Fibroblast of the conjunctiva (primary cell): ENCODE measurements at regions not wholly inside any gene's neighbourhood (a gene's known extent, or its start where the extent isn't known, plus 50 kb on each side); places are given as distances from the start of the nearest gene placed in this dataset.
"Not testable (repeated sequence)": the region's sequence is repeated elsewhere in the genome, so short reads cannot be mapped to it uniquely, and the experiment has no call there.

Source experiments
- DNase-seq: peaks from one replicate; pipeline ENCODE4 v3.0.0-alpha.2; 2010; ENCODE audit warnings: low read depth

- no peak for DNase-seq
Observed at GRCh38 chr19:13712767-13713201, 51.5 kb upstream of the MRI1 start.

DNA sequence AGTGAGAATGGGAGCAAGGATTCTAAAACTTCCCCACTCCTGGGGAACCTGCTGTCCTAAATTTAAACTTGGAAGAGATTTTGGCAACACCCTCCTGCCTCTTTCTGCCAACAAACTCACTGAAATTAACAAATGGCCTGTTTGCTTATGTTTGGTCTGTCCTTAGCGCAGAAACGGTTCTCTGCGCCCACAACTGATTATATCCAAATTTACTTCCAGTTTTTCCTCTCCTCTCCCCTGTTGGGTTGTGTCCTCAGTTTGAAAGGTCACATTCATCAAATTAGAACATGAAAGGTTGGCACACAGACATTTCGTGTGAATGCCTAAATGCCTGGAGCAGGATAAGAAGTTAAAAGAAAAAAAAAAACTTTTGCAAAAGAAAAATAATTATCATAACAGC is 56.4 kb upstream of the MRI1 start:
- no peak for DNase-seq

GRCh38 chr19:13705928-13706447 is 58.3 kb upstream of the MRI1 start:
- no peak for DNase-seq

DNA sequence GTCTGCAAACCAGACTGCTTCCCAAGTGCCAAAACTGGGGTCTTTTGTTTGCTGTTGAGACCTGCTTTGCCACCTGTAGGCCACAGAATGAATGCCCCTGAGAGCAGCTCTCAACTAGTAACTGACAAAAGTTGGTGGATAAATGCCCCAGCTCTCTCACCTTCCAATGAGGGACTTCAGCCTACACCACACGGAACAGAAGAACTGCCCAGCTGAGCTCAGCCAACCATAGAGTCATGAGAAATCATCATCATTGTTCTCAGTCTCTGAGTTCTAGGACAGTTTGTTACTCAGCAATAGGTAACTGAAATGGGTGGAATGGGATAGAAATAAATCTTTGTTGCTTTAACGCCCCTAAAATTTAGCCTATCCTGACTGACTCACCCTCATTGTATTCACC is 59.1 kb upstream of the MRI1 start:
- DNase-seq: no peak

- no peak for DNase-seq
Observed at GRCh38 chr19:13701624-13702023, 62.7 kb upstream of the MRI1 start.

GRCh38 chr19:13700621-13701020 is 63.7 kb upstream of the MRI1 start:
- no peak for DNase-seq

GRCh38 chr19:13699786-13700185 is 64.5 kb upstream of the MRI1 start:
- DNase-seq: no peak

DNA sequence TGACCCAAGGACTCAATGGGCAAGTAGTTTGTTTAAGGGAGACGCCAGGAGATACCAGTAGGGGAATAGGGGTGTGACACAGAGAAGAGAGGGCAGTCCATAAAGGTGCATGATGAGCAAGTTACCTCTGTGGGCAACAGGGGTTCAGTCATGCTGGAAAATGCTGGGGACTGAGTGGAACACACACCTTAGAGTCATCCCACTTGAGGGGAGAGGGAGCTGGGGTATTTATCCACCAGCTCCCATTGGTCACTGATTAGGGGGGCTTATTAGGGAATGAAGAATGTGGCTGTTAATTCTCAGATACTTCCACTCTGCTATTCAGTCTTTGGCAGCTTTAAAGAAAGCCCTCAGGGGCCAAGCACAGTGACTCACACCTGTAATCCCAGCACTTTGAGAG is 67.5 kb upstream of the MRI1 start:
- DNase-seq: no peak

- no peak for DNase-seq
Observed at GRCh38 chr19:13693889-13694288, 70.4 kb upstream of the MRI1 start.

DNA sequence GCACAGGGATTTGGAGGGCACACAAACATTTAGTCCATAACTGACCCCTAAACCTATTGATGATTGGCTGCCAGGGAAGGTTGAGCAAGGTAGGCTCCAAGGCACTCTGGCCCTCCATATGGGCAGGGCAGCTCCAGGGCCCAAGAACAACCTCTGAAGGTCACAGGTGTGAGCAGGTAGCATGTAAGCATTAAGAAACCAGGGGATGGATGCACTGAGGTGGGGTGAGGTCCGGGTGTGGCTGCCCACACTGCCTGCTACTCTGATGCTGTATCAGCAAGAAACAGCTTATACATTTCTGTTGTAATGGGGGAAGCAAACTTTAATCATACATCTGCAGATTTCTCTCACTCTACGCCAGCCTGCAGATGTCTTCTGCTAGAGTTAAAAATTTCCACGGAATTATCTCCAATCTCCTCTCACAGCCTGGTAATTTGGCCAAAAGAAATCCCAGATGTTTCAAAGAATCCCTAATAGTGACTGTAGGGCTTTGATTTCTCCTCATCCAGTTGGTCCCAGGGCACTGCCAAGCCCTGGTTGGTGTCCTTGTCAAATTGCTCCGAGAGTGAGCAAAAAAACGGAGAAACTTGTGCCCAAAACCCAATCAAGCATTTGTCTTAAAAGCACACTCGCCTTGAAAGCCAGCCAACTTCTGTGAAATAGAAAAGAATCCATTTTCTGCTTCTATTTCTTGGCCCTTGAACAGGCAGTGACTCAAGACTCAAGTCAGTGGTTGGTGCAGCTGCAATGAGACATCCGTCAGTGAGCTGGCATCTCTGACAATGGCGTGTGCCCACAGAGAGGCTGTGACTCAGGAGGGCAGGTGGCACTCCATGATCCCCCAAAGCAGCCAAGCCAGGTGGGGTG is 72.5 kb upstream of the MRI1 start:
- no peak for DNase-seq

DNA sequence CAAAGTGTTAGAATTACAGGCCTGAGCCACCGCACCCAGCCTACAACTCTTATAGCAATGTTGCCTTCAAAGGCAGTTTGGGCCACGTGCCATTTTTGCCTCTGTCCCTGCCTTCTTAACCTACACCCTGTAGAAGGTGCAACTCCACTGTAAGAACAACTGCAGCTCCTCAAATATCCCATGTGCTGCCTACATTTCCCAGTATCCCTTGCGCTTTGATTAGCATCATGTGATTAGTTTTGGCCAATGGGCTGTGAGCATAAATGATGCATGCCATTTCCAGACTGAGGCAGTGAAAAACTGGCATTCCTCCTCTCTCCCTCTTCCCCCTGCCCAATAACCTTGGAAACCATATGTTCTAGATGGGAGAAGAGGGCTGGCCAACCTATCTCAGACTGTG is 75.2 kb upstream of the MRI1 start:
- no peak for DNase-seq

- DNase-seq: no peak
Observed at GRCh38 chr19:13684021-13684420, 80.3 kb upstream of the MRI1 start.

DNA sequence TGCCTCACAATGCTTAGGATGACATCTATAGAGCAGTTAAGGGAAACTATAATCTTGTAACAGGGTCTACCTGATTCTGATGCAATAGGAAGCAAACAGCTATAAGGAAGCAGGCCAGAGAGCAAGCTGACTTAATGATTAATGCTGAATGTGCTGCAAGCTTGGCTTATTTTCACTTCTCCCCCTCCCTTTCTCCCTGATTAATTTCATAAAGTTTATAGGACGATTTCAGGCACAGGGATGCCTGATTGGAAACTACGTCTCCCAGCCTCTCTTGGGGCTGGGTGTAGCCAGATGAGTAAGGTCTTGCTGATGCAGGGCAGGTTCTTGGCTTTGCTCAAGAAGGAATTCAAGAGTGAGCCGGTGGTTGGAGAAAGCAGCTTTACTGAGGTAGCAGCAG is 82.8 kb upstream of the MRI1 start:
- peak; percentile 76 for DNase-seq

- DNase-seq: not testable (repeated sequence)
Observed at GRCh38 chr19:13680708-13681360, 83.5 kb upstream of the MRI1 start.

- not testable (repeated sequence) for DNase-seq
Observed at GRCh38 chr19:13676967-13677366, 87.4 kb upstream of the MRI1 start.

DNA sequence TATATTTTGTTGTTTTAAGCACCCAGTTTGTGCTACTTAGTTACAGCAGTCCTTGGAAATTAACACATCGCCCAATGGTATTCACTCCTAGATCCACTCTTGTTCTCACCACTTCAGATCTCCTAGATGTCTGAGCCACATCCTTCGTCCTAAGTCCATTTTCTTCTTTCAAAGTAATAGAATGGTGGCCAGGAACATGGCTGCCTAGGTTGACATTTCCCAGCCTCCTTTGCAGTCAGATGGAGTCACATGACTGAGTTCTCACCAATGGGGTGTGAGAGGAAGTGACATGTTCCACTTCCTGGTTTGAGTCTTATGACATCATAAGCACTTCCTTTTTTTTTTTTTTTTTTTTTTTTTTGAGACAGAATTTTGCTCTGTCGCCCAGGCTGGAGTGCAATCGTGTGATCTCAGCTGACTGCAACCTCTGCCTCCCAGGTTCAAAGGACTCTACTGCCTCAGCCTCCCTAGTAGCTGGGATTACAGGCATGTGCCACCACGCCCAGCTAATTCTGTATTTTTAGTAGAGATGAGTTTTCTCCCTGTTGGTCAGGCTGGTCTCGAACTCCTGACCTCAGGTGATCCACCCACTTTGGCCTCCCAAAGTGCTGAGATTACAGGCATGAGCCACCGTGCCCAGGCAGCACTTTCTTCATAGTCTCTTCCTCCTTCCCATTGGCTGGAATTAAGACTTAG is 91.7 kb upstream of the MRI1 start:
- not testable (repeated sequence) for DNase-seq

DNA sequence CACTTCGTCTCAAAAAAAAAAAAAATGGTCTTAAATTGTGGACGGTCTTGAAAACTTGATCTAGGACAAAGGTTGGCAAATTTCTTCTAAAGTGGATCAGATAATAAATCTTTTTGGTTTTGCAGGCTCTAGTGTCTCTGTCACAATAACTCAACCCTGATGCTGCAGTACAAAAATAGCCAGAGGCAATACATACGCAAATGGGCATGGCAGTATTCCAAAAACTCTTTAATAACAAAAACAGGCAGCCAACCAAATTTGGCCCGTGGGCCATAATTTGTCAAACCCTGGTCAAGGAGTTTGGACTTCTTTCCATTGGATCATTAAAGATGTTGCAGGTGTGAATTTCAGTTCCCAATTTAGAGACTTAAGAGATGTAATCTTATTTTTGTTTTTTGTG is 93.5 kb upstream of the MRI1 start:
- no peak for DNase-seq

DNA sequence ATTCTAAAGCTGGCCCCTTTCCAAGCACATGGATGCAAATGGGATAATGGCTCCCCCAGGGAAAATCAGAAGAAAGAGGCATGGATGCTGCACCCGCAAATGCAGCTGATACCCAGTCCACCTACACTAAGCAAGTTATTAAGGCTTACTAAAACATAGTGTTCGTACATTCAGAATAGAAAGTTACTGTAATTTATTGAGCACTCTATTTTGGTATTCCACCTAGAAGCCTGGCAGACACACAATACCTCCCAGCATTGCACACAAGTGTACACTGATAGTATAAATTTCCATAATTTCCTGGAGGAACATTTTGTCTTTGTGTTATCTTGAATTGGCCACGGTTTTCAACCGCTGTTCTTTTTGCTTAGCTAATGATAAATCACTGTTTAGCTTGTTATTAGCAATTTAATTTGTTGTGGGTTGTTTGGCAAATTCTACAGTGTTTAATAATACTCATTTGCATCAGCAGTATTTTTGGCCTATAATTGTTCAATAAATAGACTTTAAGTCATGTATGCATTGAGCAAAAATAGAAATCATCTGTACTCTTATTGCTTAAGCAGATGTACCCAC is 94.5 kb upstream of the MRI1 start:
- no peak for DNase-seq

- DNase-seq: no peak
Observed at GRCh38 chr19:13668964-13669363, 95.4 kb upstream of the MRI1 start.

DNA sequence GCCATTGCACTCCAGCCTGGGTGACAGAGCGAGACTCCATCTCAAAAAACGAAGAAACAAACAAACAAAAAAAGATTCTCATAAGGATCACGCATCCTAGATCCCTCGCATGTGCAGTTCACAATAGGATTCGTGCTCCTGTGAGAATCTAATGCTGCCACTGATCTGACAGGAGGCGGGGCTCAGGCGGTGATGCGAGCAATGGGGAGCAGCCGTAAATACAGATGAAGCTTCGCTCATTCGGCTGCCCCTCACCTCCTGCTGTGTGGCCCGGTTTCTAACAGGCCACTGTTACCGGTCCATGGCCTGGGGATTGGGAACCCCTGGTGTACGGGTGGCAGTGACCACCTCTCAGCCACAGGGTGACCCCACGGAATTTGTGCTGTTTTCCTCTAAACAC is 98.2 kb upstream of the MRI1 start:
- no peak for DNase-seq

- DNase-seq: no peak
Observed at GRCh38 chr19:13665125-13665905, 99.0 kb upstream of the MRI1 start.
